Keratinocyte (primary cell): ENCODE measurements at regions not wholly inside any gene's neighbourhood (a gene's known extent, or its start where the extent isn't known, plus 50 kb on each side); places are given as distances from the start of the nearest gene placed in this dataset.

Source experiments
- DNase-seq: peaks from one replicate; pipeline ENCODE4 v3.0.0-alpha.2; 2011; ENCODE audit warnings: low read depth, missing footprints, low spot score
- FAIRE-seq: peaks from 2 replicates; lab custom pipeline; 2011; peaks lifted over from hg19 to GRCh38; lab: Jason Lieb, UNC
- H2AFZ ChIP-seq: 2 replicates; pipeline ENCODE4 v1.6.0; 2012; ENCODE audit warnings: low read length, control low read depth, inconsistent platforms; ENCODE audit not compliant: control insufficient read depth
- H3K27ac ChIP-seq: 2 replicates; pipeline ENCODE4 v1.5.1; 2011; ENCODE audit warnings: low read length; ENCODE audit not compliant: control insufficient read depth, insufficient read depth
- H3K27me3 ChIP-seq: 3 replicates; pipeline ENCODE4 v1.6.0; 2011; ENCODE audit warnings: low read length; ENCODE audit not compliant: control insufficient read depth, insufficient read depth; ENCODE audit errors: extremely low read depth
- H3K36me3 ChIP-seq, 2 experiments: 2 replicates in 1 of 2; 3 replicates in 1 of 2; pipeline ENCODE4 v1.5.1; 2011; ENCODE audit warnings: low read length in 2 of 2, mild to moderate bottlenecking in 1 of 2; ENCODE audit not compliant: control insufficient read depth in 2 of 2, insufficient read depth in 2 of 2; ENCODE audit errors: extremely low read depth in 1 of 2
- H3K4me1 ChIP-seq: 3 replicates; pipeline ENCODE4 v1.5.1; 2011; ENCODE audit warnings: low read length; ENCODE audit not compliant: control insufficient read depth, insufficient read depth; ENCODE audit errors: extremely low read depth
- H3K4me2 ChIP-seq: 3 replicates; pipeline ENCODE4 v1.6.0; 2011; ENCODE audit warnings: low read depth, low read length; ENCODE audit not compliant: control insufficient read depth, insufficient read depth; ENCODE audit errors: extremely low read depth
- H3K4me3 ChIP-seq, 3 experiments: fragments of 200-600 bp in 1 of 3; sonication (generic) in 1 of 3; 2 replicates in 2 of 3; 3 replicates in 1 of 3; pipeline ENCODE4 v1.5.1; 2011 to 2016; ENCODE audit warnings: low read length in 3 of 3, mild to moderate bottlenecking in 3 of 3, control low read depth in 2 of 3, inconsistent platforms in 1 of 3, low read depth in 1 of 3, mixed read lengths in 1 of 3, mixed run types in 1 of 3, moderate library complexity in 1 of 3; ENCODE audit not compliant: control insufficient read depth in 2 of 3, insufficient read depth in 2 of 3; ENCODE audit errors: extremely low read depth in 1 of 3
- H3K79me2 ChIP-seq: 2 replicates; pipeline ENCODE4 v1.6.0; 2012; ENCODE audit warnings: low read length; ENCODE audit not compliant: control insufficient read depth, insufficient read depth
- H3K9ac ChIP-seq: 3 replicates; pipeline ENCODE4 v1.6.0; 2011; ENCODE audit warnings: low read length; ENCODE audit not compliant: control insufficient read depth, insufficient read depth; ENCODE audit errors: extremely low read depth
- H3K9me1 ChIP-seq: 3 replicates; pipeline ENCODE4 v1.6.0; 2011; ENCODE audit warnings: low read length; ENCODE audit not compliant: control insufficient read depth, insufficient read depth; ENCODE audit errors: extremely low read depth
- H3K9me3 ChIP-seq: 2 replicates; pipeline ENCODE4 v1.5.1; 2012; ENCODE audit warnings: low read depth, low read length; ENCODE audit not compliant: control insufficient read depth
- H4K20me1 ChIP-seq: 3 replicates; pipeline ENCODE4 v1.6.0; 2011; ENCODE audit warnings: low read length; ENCODE audit not compliant: control insufficient read depth, insufficient read depth; ENCODE audit errors: extremely low read depth
- CTCF ChIP-seq, 3 experiments: IDR thresholded peaks in 1 of 3; conservative IDR thresholded peaks in 1 of 3; optimal IDR thresholded peaks in 1 of 3; 2 replicates in 2 of 3; 3 replicates in 1 of 3; pipeline versions ENCODE3 to v1.5.1; 2011; ENCODE audit warnings: low read length in 3 of 3, mild to moderate bottlenecking in 3 of 3, moderate library complexity in 2 of 3, control low read depth in 1 of 3, inconsistent platforms in 1 of 3; ENCODE audit not compliant: insufficient read depth in 2 of 3; ENCODE audit errors: extremely low read depth in 1 of 3
- EZH2 ChIP-seq: IDR thresholded peaks from one replicate; pipeline ENCODE4 v1.6.1; 2012; ENCODE audit warnings: inconsistent platforms, mild to moderate bottlenecking, low read length, moderate library complexity
- dilution Hi-C: fragments of 300-500 bp; cut with MboI; formaldehyde crosslinking; loops from one replicate; pipeline ENCODE4 v1.7.0; 2020; ENCODE audit warnings: low sequenced_read_pairs; ENCODE audit not compliant: extremely low pct_ligation_motif_present

GRCh38 chr2:8546612-8547283, 135.1 kb upstream of the ID2 start:
- no peak overlapping the region for H3K27ac ChIP-seq
- H3K4me2 ChIP-seq: no peak overlapping the region
- H3K36me3 ChIP-seq: no peaks in the 10 kb centered on the region
- H3K9me1 ChIP-seq: no peaks in the 10 kb centered on the region
- H4K20me1 ChIP-seq: no peaks in the 10 kb centered on the region
- FAIRE-seq (no peak), DNase-seq (no peak)
- no peaks in the 10 kb centered on the region for H3K79me2 ChIP-seq
- H3K4me3 ChIP-seq: no peak overlapping the region
- no peak overlapping the region for H3K9ac ChIP-seq
- TF ChIP-seq EZH2 (no peak), CTCF (optimal IDR thresholded peaks at IDR 0.05 in 1 of 3, IDR thresholded peaks at IDR 0.05 in 1 of 3, conservative IDR thresholded peaks at IDR 0.05 in 1 of 3; ENCODE audit: extremely low read depth in 1 of 3, insufficient read depth in 2 of 3, low read length in 3 of 3) (no peak)
- H2AFZ ChIP-seq: no peak overlapping the region
- H3K27me3 ChIP-seq: no peaks in the 10 kb centered on the region
- dilution Hi-C loops: no loop called here
- no peaks in the 10 kb centered on the region for H3K9me3 ChIP-seq
- H3K4me1 ChIP-seq: no peaks in the 10 kb centered on the region

- Histone ChIP-seq H3K27me3 (no peaks in the 10 kb centered on the region), H3K9me1 (no peaks in the 10 kb centered on the region), H3K4me3 (no peak overlapping the region), H3K4me2 (no peak overlapping the region), H3K27ac (no peak overlapping the region), H3K4me1 (no peaks in the 10 kb centered on the region), H2AFZ (no peak overlapping the region), H3K36me3 (no peaks in the 10 kb centered on the region), H3K79me2 (no peaks in the 10 kb centered on the region), H4K20me1 (no peaks in the 10 kb centered on the region), H3K9ac (no peak overlapping the region), H3K9me3 (no peaks in the 10 kb centered on the region)
- TF ChIP-seq EZH2 (no peak), CTCF (optimal IDR thresholded peaks at IDR 0.05 in 1 of 3, IDR thresholded peaks at IDR 0.05 in 1 of 3, conservative IDR thresholded peaks at IDR 0.05 in 1 of 3; ENCODE audit: extremely low read depth in 1 of 3, insufficient read depth in 2 of 3, low read length in 3 of 3) (no peak)
- DNase-seq (no peak), FAIRE-seq (no peak)
- dilution Hi-C loops: no loop called here
Measured at GRCh38 chr2:8547284-8548064, 134.4 kb upstream of the ID2 start.
